ENCODE measurements at regions not wholly inside any gene's neighbourhood (a gene's known extent, or its start where the extent isn't known, plus 50 kb on each side); places are given as distances from the start of the nearest gene placed in this dataset.

- BruUV-seq (replicated peaks): no TSS peak
- H4K20me1 ChIP-seq (replicated peaks; ENCODE audit: control insufficient read depth, extremely low read depth, insufficient read depth, low read length): no peaks in the 10 kb centered on the region
Observed at GRCh38 chr21:28865488-28866186, 127.0 kb downstream of the LTN1 start.

More at GRCh38 chr21:28865488-28866186, 127.0 kb downstream of the LTN1 start:
- Histone ChIP-seq H3K27ac (ENCODE audit: insufficient read depth, low read depth, low read length) (no peak overlapping the region), H3K79me2 (ENCODE audit: control insufficient read depth, insufficient read depth, low read length) (no peaks in the 10 kb centered on the region), H3K4me2 (ENCODE audit: insufficient read depth, low read length) (no peak overlapping the region), H3K9ac (replicated peaks; ENCODE audit: extremely low read depth, insufficient read depth, low read length) (no peak overlapping the region), H2AFZ (ENCODE audit: low read depth, low read length) (no peak overlapping the region), H3K4me1 (ENCODE audit: control insufficient read depth, extremely low read depth, insufficient read depth, low read length) (no peaks in the 10 kb centered on the region), H3K9me3 (replicated peaks; ENCODE audit: control insufficient read depth, insufficient read depth, low read length) (no peaks in the 10 kb centered on the region), H3K36me3 (ENCODE audit: control insufficient read depth in 2 of 2, extremely low read depth in 1 of 2, insufficient read depth in 2 of 2, low read length in 2 of 2) (no peaks in the 10 kb centered on the region), H3K9me1 (replicated peaks; ENCODE audit: control insufficient read depth, extremely low read depth, insufficient read depth, low read length) (no peaks in the 10 kb centered on the region), H3K4me3 (replicated peaks in 1 of 3; ENCODE audit: insufficient read depth in 1 of 3, low read depth in 1 of 3, low read length in 3 of 3) (no peak overlapping the region), H3K27me3 (ENCODE audit: control insufficient read depth in 2 of 2, insufficient read depth in 2 of 2, low read length in 2 of 2) (no peaks in the 10 kb centered on the region)
- TF ChIP-seq CTCF (IDR thresholded peaks at IDR 0.05; ENCODE audit: extremely low read depth in 1 of 2, insufficient read depth in 1 of 2, low read depth in 1 of 2, low read length in 2 of 2) (no peak), EZH2 (IDR thresholded peaks at IDR 0.05; ENCODE audit: borderline replicate concordance, low read depth, low read length, severe bottlenecking) (no peak), MYC (IDR thresholded peaks at IDR 0.05; ENCODE audit: low read depth, low read length) (no peak), POLR2A (IDR thresholded peaks at IDR 0.05; ENCODE audit: low read depth, low read length) (no peak), MAX (IDR thresholded peaks at IDR 0.05; ENCODE audit: insufficient read depth, insufficient read length) (no peak), FOS (IDR thresholded peaks at IDR 0.05; ENCODE audit: borderline replicate concordance, insufficient read depth, low read length) (no peak), POLR2AphosphoS5 (IDR thresholded peaks at IDR 0.05; ENCODE audit: insufficient read depth, low read depth, low read length) (no peak)
- intact Hi-C loops (cut with micrococcal nuclease) (no loop called here), dilution Hi-C loops (cut with MboI; ENCODE audit: extremely low pct_ligation_motif_present, low sequenced_read_pairs) (no loop called here)
- DNase-seq (ENCODE audit: low read depth, low spot score) (no peak), FAIRE-seq (no peak)
- CTCF ChIA-PET: no interaction called here
- POLR2A ChIA-PET: no interaction called here
